HG03354 (cell line): ENCODE measurements at regions not wholly inside any gene's neighbourhood (a gene's known extent, or its start where the extent isn't known, plus 50 kb on each side); places are given as distances from the start of the nearest gene placed in this dataset.
"Not testable (repeated sequence)": the region's sequence is repeated elsewhere in the genome, so short reads cannot be mapped to it uniquely, and the experiment has no call there.

Experiments used
- ATAC-seq: cut with Tn5 transposase; IDR thresholded peaks from one replicate; pipeline ENCODE4 v1.9.1; 2021; ENCODE audit warnings: mild to moderate bottlenecking; ENCODE audit not compliant: unreplicated experiment, poor library complexity, severe bottlenecking

GRCh38 chr17:74130276-74130675 is 73.2 kb upstream of the RPL38 start:
- no peak for ATAC-seq

- no peak for ATAC-seq
Observed at GRCh38 chr17:74130841-74131240, 72.6 kb upstream of the RPL38 start.

- ATAC-seq, result no peak
Observed at GRCh38 chr17:74132354-74132753, 71.1 kb upstream of the RPL38 start.

GRCh38 chr17:74133740-74134139 is 69.7 kb upstream of the RPL38 start:
- no peak for ATAC-seq

- ATAC-seq, result not testable (repeated sequence)
Observed at GRCh38 chr17:74134234-74134633, 69.2 kb upstream of the RPL38 start.

- no peak for ATAC-seq
Observed at GRCh38 chr17:74134991-74135390, 68.5 kb upstream of the RPL38 start.

- ATAC-seq, result no peak
Observed at GRCh38 chr17:74135391-74136167, 67.9 kb upstream of the RPL38 start.

- no peak for ATAC-seq
Observed at GRCh38 chr17:74137416-74137815, 66.1 kb upstream of the RPL38 start.

GRCh38 chr17:74139120-74139519 is 64.4 kb upstream of the RPL38 start:
- ATAC-seq, result no peak

- ATAC-seq, result no peak
Observed at GRCh38 chr17:74140282-74140681, 63.2 kb upstream of the RPL38 start.

GRCh38 chr17:74141612-74142011 is 61.9 kb upstream of the RPL38 start:
- no peak for ATAC-seq

- not testable (repeated sequence) for ATAC-seq
Observed at GRCh38 chr17:74143318-74143717, 60.2 kb upstream of the RPL38 start.

- ATAC-seq, result no peak
Observed at GRCh38 chr17:74145756-74146155, 57.7 kb upstream of the RPL38 start.

GRCh38 chr17:74146196-74146595 is 57.3 kb upstream of the RPL38 start:
- ATAC-seq, result no peak

GRCh38 chr17:74147056-74147835 is 56.2 kb upstream of the RPL38 start:
- no peak for ATAC-seq

GRCh38 chr17:74147966-74148365 is 55.5 kb upstream of the RPL38 start:
- ATAC-seq, result no peak

GRCh38 chr17:74148446-74148845 is 55.0 kb upstream of the RPL38 start:
- ATAC-seq, result no peak

- ATAC-seq, result no peak
Observed at GRCh38 chr17:74148901-74149596, 54.4 kb upstream of the RPL38 start.

- ATAC-seq, result no peak
Observed at GRCh38 chr17:74149597-74150427, 53.7 kb upstream of the RPL38 start.
